Natural killer cell (primary cell): ENCODE measurements at regions not wholly inside any gene's neighbourhood (a gene's known extent, or its start where the extent isn't known, plus 50 kb on each side); places are given as distances from the start of the nearest gene placed in this dataset.

ENCODE experiments used
- ATAC-seq, 3 donors: fragments of 150-1000 bp in 2 of 3; fragments of 200-7000 bp in 1 of 3; cut with Tn5 transposase; 1 replicate in 1 of 3; 2 replicates in 2 of 3; pipeline ENCODE4 v1.10.0; 2021; ENCODE audit warnings: mild to moderate bottlenecking in 2 of 3, moderate library complexity in 2 of 3
- DNase-seq, 2 donors: peaks; one replicate each; pipeline versions ENCODE4 v3.0.0 to v3.0.0-alpha.2; 2013 to 2021; ENCODE audit warnings: mixed read lengths in 1 of 2
- H3K27ac ChIP-seq: one replicate; pipeline ENCODE4 v1.5.1; 2013; ENCODE audit warnings: mild to moderate bottlenecking, low read length
- H3K27me3 ChIP-seq: one replicate; pipeline ENCODE4 v1.6.1; 2013; ENCODE audit warnings: low read length; ENCODE audit not compliant: control insufficient read depth, insufficient read depth
- H3K36me3 ChIP-seq: one replicate; pipeline ENCODE4 v1.6.1; 2013; ENCODE audit warnings: low read length; ENCODE audit not compliant: control insufficient read depth, insufficient read depth
- H3K4me1 ChIP-seq: one replicate; pipeline ENCODE4 v1.6.1; 2013; ENCODE audit warnings: low read length; ENCODE audit not compliant: control insufficient read depth, insufficient read depth
- H3K4me3 ChIP-seq: one replicate; pipeline ENCODE4 v1.5.1; 2013; ENCODE audit warnings: low read length
- H3K9me3 ChIP-seq: one replicate; pipeline ENCODE4 v1.6.1; 2013; ENCODE audit warnings: low read length; ENCODE audit not compliant: control insufficient read depth, insufficient read depth
- H3K27ac Mint-ChIP-seq, 2 donors: one replicate each; pipeline ENCODE4 v1.8.0; 2022; ENCODE audit warnings: mild to moderate bottlenecking in 2 of 2, mixed read lengths in 2 of 2, moderate library complexity in 1 of 2
- H3K27me3 Mint-ChIP-seq, 2 donors: one replicate each; pipeline ENCODE4 v1.8.0; 2022; ENCODE audit warnings: low read depth in 2 of 2, mixed read lengths in 2 of 2
- H3K36me3 Mint-ChIP-seq: one replicate; pipeline ENCODE4 v1.8.0; 2022; ENCODE audit warnings: mixed read lengths
- H3K4me1 Mint-ChIP-seq, 2 donors: one replicate each; pipeline ENCODE4 v1.8.0; 2022; ENCODE audit warnings: mixed read lengths in 2 of 2
- H3K4me3 Mint-ChIP-seq: one replicate; pipeline ENCODE4 v1.8.0; 2022; ENCODE audit warnings: mild to moderate bottlenecking, moderate library complexity, mixed read lengths
- H3K9me3 Mint-ChIP-seq, 2 donors: one replicate each; pipeline ENCODE4 v1.8.0; 2022; ENCODE audit warnings: mixed read lengths in 2 of 2
- WGBS: methylation state at CpG from one replicate; pipeline ENCODE4 v1.1.7; 2013; ENCODE audit warnings: missing lambda C conversion rate; ENCODE audit not compliant: insufficient coverage; 5-methylcytosine and 5-hydroxymethylcytosine counted together
- intact Hi-C: fragments of 100-400 bp; cut with micrococcal nuclease; formaldehyde crosslinking; loops from one replicate; pipeline ENCODE4 v1.14.2; 2022
- TF ChIP-seq, protein P1 (sequence below): fragments of 200-600 bp; IDR thresholded peaks from one replicate; pipeline ENCODE4 v1.8.0; 2022; ENCODE audit warnings: antibody characterized with exemption

DNA sequence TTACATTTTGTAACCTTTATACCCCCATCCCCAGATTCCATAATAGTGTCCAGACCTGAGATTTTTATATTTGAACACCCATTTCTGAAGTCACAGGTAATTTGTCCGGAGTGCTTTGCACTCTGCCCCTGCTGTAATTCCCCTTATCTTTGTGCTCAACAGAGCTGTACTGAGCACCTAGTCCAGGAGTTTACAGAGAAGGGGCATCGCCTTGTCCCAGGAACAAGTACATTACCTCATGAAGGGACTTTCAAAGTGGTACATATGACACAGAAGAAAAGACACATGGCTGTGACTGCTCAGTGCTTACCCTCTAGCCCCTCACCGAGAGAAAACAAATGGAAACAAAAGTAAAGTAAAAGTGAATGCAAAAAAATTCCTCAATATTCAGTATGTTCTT, 373.5 kb downstream of the SOX11 start:
- H3K4me3 Mint-ChIP-seq: no peak overlapping the region
- Histone ChIP-seq H3K27ac (no peak overlapping the region), H3K27me3 (no peaks in the 10 kb centered on the region), H3K4me1 (no peaks in the 10 kb centered on the region), H3K4me3 (no peak overlapping the region), H3K9me3 (no peaks in the 10 kb centered on the region), H3K36me3 (no peaks in the 10 kb centered on the region)
- TF ChIP-seq, protein P1, sequence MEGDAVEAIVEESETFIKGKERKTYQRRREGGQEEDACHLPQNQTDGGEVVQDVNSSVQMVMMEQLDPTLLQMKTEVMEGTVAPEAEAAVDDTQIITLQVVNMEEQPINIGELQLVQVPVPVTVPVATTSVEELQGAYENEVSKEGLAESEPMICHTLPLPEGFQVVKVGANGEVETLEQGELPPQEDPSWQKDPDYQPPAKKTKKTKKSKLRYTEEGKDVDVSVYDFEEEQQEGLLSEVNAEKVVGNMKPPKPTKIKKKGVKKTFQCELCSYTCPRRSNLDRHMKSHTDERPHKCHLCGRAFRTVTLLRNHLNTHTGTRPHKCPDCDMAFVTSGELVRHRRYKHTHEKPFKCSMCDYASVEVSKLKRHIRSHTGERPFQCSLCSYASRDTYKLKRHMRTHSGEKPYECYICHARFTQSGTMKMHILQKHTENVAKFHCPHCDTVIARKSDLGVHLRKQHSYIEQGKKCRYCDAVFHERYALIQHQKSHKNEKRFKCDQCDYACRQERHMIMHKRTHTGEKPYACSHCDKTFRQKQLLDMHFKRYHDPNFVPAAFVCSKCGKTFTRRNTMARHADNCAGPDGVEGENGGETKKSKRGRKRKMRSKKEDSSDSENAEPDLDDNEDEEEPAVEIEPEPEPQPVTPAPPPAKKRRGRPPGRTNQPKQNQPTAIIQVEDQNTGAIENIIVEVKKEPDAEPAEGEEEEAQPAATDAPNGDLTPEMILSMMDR: no peak
- 92% methylated on average over 2 of the region's 3 CpGs for WGBS
- DNase-seq (no peak), ATAC-seq (no peak)
- no peaks in the 10 kb centered on the region for H3K36me3 Mint-ChIP-seq
- no peak overlapping the region for H3K27ac Mint-ChIP-seq
- H3K9me3 Mint-ChIP-seq: peaks cover 6% of the 10 kb centered on the region in 2 donors
- H3K4me1 Mint-ChIP-seq: no peaks in the 10 kb centered on the region
- intact Hi-C loops: no loop called here
- no peaks in the 10 kb centered on the region for H3K27me3 Mint-ChIP-seq

GRCh38 chr2:6067089-6067488, 374.9 kb downstream of the SOX11 start:
- Histone ChIP-seq H3K4me1 (no peaks in the 10 kb centered on the region), H3K27ac (no peak overlapping the region), H3K9me3 (no peaks in the 10 kb centered on the region), H3K36me3 (no peaks in the 10 kb centered on the region), H3K27me3 (no peaks in the 10 kb centered on the region), H3K4me3 (no peak overlapping the region)
- intact Hi-C loops: no loop called here
- no peak for ATAC-seq
- H3K27me3 Mint-ChIP-seq: no peaks in the 10 kb centered on the region
- H3K36me3 Mint-ChIP-seq: no peaks in the 10 kb centered on the region
- TF ChIP-seq, protein P1: no peak
- DNase-seq: no peak
- peaks cover 3 to 8% of the 10 kb centered on the region in 2 donors for H3K9me3 Mint-ChIP-seq
- no peak overlapping the region for H3K27ac Mint-ChIP-seq
- 86% methylated on average over 4 of the region's 6 CpGs for whole genome bisulfite sequencing
- H3K4me3 Mint-ChIP-seq: no peak overlapping the region
- H3K4me1 Mint-ChIP-seq: no peaks in the 10 kb centered on the region

DNA sequence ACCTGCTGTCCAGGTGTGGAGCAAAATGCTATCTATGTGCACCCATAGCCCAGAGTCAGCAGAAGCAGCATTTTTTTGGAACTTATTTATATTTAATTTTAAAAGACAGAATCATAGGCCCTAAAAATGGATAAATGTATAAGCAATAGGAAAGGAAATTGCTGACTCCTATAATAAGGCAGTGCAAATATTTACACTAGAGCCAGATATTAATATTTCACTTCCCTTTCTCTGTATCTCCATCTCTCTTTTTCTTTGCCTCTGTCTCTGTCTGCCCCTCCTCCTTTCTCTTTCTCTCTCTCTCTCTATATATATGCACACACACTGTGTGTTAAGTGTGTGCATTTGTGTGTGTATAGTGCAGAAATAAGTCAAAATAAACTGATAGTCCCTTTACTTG, 375.6 kb downstream of the SOX11 start:
- no peak overlapping the region for H3K4me3 ChIP-seq
- ATAC-seq: no peak
- no peaks in the 10 kb centered on the region for H3K4me1 ChIP-seq
- no peak for DNase-seq
- H3K9me3 ChIP-seq: no peaks in the 10 kb centered on the region
- no peaks in the 10 kb centered on the region for H3K36me3 Mint-ChIP-seq
- no peaks in the 10 kb centered on the region for H3K27me3 Mint-ChIP-seq
- H3K36me3 ChIP-seq: no peaks in the 10 kb centered on the region
- H3K9me3 Mint-ChIP-seq: peaks cover 3 to 7% of the 10 kb centered on the region in 2 donors
- H3K4me3 Mint-ChIP-seq: no peak overlapping the region
- H3K27ac ChIP-seq: no peak overlapping the region
- H3K27me3 ChIP-seq: no peaks in the 10 kb centered on the region
- TF ChIP-seq, protein P1: no peak
- no peaks in the 10 kb centered on the region for H3K4me1 Mint-ChIP-seq
- intact Hi-C loops: no loop called here
- no peak overlapping the region for H3K27ac Mint-ChIP-seq

GRCh38 chr2:6068429-6068828, 376.2 kb downstream of the SOX11 start:
- Mint-ChIP-seq H3K27me3 (no peaks in the 10 kb centered on the region), H3K4me1 (no peaks in the 10 kb centered on the region), H3K36me3 (no peaks in the 10 kb centered on the region), H3K4me3 (no peak overlapping the region), H3K27ac (no peak overlapping the region), H3K9me3 (peaks cover 3 to 5% of the 10 kb centered on the region in 2 donors)
- no peaks in the 10 kb centered on the region for H3K4me1 ChIP-seq
- no peak overlapping the region for H3K27ac ChIP-seq
- no peaks in the 10 kb centered on the region for H3K27me3 ChIP-seq
- DNase-seq (no peak), ATAC-seq (no peak)
- no peak overlapping the region for H3K4me3 ChIP-seq
- H3K9me3 ChIP-seq: no peaks in the 10 kb centered on the region
- TF ChIP-seq, protein P1: no peak
- intact Hi-C loops: no loop called here
- H3K36me3 ChIP-seq: no peaks in the 10 kb centered on the region
- 90% methylated on average over 6 of the region's 6 CpGs for WGBS
